ENCODE measurements at regions not wholly inside any gene's neighbourhood (a gene's known extent, or its start where the extent isn't known, plus 50 kb on each side); places are given as distances from the start of the nearest gene placed in this dataset.

DNA sequence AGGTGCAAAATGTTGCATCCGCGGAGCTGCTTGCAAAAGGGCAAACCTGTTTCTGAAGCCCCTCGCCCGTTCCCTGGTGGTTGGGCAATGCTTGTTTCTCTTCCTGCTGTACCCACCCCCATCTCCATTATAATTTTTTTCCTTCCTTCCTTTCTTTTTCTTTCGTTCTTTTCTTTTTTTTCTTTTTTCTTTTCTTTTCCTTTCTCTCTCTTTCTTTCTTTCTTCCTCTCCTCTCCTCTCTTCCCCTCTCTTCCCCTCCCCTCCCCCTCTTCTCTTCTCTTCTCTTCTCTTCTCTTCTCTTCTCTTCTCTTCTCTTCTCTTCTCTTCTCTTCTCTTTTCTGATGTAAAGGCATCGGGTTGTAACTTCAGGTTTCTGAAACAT, 278.2 kb downstream of the GATA3 start:
- TF ChIP-seq, protein P1, sequence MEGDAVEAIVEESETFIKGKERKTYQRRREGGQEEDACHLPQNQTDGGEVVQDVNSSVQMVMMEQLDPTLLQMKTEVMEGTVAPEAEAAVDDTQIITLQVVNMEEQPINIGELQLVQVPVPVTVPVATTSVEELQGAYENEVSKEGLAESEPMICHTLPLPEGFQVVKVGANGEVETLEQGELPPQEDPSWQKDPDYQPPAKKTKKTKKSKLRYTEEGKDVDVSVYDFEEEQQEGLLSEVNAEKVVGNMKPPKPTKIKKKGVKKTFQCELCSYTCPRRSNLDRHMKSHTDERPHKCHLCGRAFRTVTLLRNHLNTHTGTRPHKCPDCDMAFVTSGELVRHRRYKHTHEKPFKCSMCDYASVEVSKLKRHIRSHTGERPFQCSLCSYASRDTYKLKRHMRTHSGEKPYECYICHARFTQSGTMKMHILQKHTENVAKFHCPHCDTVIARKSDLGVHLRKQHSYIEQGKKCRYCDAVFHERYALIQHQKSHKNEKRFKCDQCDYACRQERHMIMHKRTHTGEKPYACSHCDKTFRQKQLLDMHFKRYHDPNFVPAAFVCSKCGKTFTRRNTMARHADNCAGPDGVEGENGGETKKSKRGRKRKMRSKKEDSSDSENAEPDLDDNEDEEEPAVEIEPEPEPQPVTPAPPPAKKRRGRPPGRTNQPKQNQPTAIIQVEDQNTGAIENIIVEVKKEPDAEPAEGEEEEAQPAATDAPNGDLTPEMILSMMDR (IDR thresholded peaks at IDR 0.05; ENCODE audit: extremely low read depth in 1 of 2, insufficient read depth in 1 of 2, low read depth in 1 of 2, low read length in 2 of 2): no peak
- no peak for TF ChIP-seq JUN (IDR thresholded peaks at IDR 0.05; ENCODE audit: borderline replicate concordance, insufficient read depth, insufficient read length, low read depth)
- TF ChIP-seq POLR2A (IDR thresholded peaks at IDR 0.05; ENCODE audit: low read depth, low read length): no peak
- no peak for TF ChIP-seq FOS (IDR thresholded peaks at IDR 0.05; ENCODE audit: borderline replicate concordance, insufficient read depth, low read length)
- TF ChIP-seq EZH2 (IDR thresholded peaks at IDR 0.05; ENCODE audit: borderline replicate concordance, low read depth, low read length, severe bottlenecking): no peak
- TF ChIP-seq POLR2AphosphoS5 (IDR thresholded peaks at IDR 0.05; ENCODE audit: insufficient read depth, low read depth, low read length): no peak
- TF ChIP-seq, protein P2, sequence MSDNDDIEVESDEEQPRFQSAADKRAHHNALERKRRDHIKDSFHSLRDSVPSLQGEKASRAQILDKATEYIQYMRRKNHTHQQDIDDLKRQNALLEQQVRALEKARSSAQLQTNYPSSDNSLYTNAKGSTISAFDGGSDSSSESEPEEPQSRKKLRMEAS (IDR thresholded peaks at IDR 0.05; ENCODE audit: insufficient read depth, insufficient read length): no peak

Data from endothelial cell of umbilical vein (primary cell).